Type B pancreatic cell (in vitro differentiated cells): ENCODE measurements at regions not wholly inside any gene's neighbourhood (a gene's known extent, or its start where the extent isn't known, plus 50 kb on each side); places are given as distances from the start of the nearest gene placed in this dataset.
A peak's percentile ranks its signal among the peaks of the same experiment; 100 is the strongest.
"Not testable (repeated sequence)": the region's sequence is repeated elsewhere in the genome, so short reads cannot be mapped to it uniquely, and the experiment has no call there.

Source experiments
- DNase-seq: peaks from one replicate; pipeline ENCODE4 v3.0.0; 2021; ENCODE audit warnings: mixed read lengths; ENCODE audit not compliant: unreplicated experiment; ENCODE audit errors: extremely low spot score
- H3K27ac Mint-ChIP-seq: 2 replicates; pipeline ENCODE4 v1.8.0; 2021; ENCODE audit warnings: mild to moderate bottlenecking, mixed read lengths
- H3K27me3 Mint-ChIP-seq: 2 replicates; pipeline ENCODE4 v1.8.0; 2021; ENCODE audit warnings: mixed read lengths
- H3K36me3 Mint-ChIP-seq: 2 replicates; pipeline ENCODE4 v1.8.0; 2021; ENCODE audit warnings: mixed read lengths
- H3K4me1 Mint-ChIP-seq: one replicate; pipeline ENCODE4 v1.8.0; 2021; ENCODE audit warnings: mixed read lengths; ENCODE audit not compliant: unreplicated experiment
- H3K4me3 Mint-ChIP-seq: 2 replicates; pipeline ENCODE4 v1.8.0; 2021; ENCODE audit warnings: mild to moderate bottlenecking, mixed read lengths
- H3K9me3 Mint-ChIP-seq: 2 replicates; pipeline ENCODE4 v1.8.0; 2021; ENCODE audit warnings: mixed read lengths
- TF ChIP-seq, protein P1 (sequence below): fragments of 200-600 bp; sonication (generic); conservative IDR thresholded peaks from 2 replicates; pipeline ENCODE4 v1.5.0; 2021; ENCODE audit warnings: antibody characterized with exemption, mild to moderate bottlenecking

GRCh38 chr5:92222449-92222848 lies 839.3 kb upstream of the ARRDC3 start:
- TF ChIP-seq, protein P1, sequence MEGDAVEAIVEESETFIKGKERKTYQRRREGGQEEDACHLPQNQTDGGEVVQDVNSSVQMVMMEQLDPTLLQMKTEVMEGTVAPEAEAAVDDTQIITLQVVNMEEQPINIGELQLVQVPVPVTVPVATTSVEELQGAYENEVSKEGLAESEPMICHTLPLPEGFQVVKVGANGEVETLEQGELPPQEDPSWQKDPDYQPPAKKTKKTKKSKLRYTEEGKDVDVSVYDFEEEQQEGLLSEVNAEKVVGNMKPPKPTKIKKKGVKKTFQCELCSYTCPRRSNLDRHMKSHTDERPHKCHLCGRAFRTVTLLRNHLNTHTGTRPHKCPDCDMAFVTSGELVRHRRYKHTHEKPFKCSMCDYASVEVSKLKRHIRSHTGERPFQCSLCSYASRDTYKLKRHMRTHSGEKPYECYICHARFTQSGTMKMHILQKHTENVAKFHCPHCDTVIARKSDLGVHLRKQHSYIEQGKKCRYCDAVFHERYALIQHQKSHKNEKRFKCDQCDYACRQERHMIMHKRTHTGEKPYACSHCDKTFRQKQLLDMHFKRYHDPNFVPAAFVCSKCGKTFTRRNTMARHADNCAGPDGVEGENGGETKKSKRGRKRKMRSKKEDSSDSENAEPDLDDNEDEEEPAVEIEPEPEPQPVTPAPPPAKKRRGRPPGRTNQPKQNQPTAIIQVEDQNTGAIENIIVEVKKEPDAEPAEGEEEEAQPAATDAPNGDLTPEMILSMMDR: peak; percentile 18
- Mint-ChIP-seq H3K9me3 (no peaks in the 10 kb centered on the region), H3K36me3 (no peaks in the 10 kb centered on the region), H3K27me3 (no peaks in the 10 kb centered on the region), H3K4me3 (no peak overlapping the region), H3K27ac (no peak overlapping the region), H3K4me1 (no peaks in the 10 kb centered on the region)
- no peak for DNase-seq

GRCh38 chr5:92216852-92217251 lies 833.7 kb upstream of the ARRDC3 start:
- not testable (repeated sequence) for H3K27me3 Mint-ChIP-seq, H3K36me3 Mint-ChIP-seq, H3K4me1 Mint-ChIP-seq, DNase-seq, H3K4me3 Mint-ChIP-seq, H3K27ac Mint-ChIP-seq, H3K9me3 Mint-ChIP-seq

DNA sequence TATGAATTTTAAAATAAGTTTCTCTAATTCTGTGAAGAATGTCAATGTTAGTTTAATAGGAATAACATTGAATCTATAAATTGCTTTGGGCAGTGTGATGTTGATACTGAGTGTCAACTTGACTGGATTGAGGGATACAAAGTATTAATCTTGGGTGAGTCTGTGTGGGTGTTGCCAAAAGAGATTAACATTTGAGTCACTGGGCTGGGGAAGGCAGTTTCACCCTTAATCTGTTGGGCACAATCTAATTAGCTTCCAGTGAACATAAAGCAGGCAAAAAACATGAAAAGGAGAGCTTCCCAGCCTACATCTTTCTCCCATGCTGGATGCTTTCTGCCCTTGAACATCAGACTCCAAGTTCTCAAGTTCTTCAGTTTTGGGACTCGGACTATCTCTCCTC lies 832.0 kb upstream of the ARRDC3 start:
- Mint-ChIP-seq H3K27ac (no peak overlapping the region), H3K4me3 (no peak overlapping the region), H3K9me3 (peaks cover 6% of the 10 kb centered on the region), H3K36me3 (no peaks in the 10 kb centered on the region), H3K4me1 (no peaks in the 10 kb centered on the region), H3K27me3 (no peaks in the 10 kb centered on the region)
- TF ChIP-seq, protein P1: no peak
- DNase-seq: no peak

- Mint-ChIP-seq H3K27ac (no peak overlapping the region), H3K36me3 (no peaks in the 10 kb centered on the region), H3K4me1 (no peaks in the 10 kb centered on the region), H3K4me3 (no peak overlapping the region), H3K27me3 (peaks cover 3% of the 10 kb centered on the region), H3K9me3 (peaks cover 11% of the 10 kb centered on the region)
- DNase-seq: no peak
- TF ChIP-seq, protein P1: no peak
Observed at GRCh38 chr5:92208265-92208664, 825.1 kb upstream of the ARRDC3 start.

GRCh38 chr5:92207151-92207550 lies 824.0 kb upstream of the ARRDC3 start:
- no peak for DNase-seq
- TF ChIP-seq, protein P1: no peak
- Mint-ChIP-seq H3K9me3 (peaks cover 7% of the 10 kb centered on the region), H3K27me3 (peaks cover 3% of the 10 kb centered on the region), H3K27ac (no peak overlapping the region), H3K36me3 (no peaks in the 10 kb centered on the region), H3K4me3 (peak overlapping the region; percentile 6), H3K4me1 (no peaks in the 10 kb centered on the region)

- Mint-ChIP-seq H3K9me3 (peaks cover 4% of the 10 kb centered on the region), H3K27ac (no peak overlapping the region), H3K4me3 (no peak overlapping the region), H3K27me3 (peaks cover 3% of the 10 kb centered on the region), H3K4me1 (no peaks in the 10 kb centered on the region), H3K36me3 (no peaks in the 10 kb centered on the region)
- TF ChIP-seq, protein P1: no peak
- DNase-seq: no peak
Observed at GRCh38 chr5:92206681-92207080, 823.6 kb upstream of the ARRDC3 start.

GRCh38 chr5:92199035-92199434 lies 815.9 kb upstream of the ARRDC3 start:
- not testable (repeated sequence) for H3K9me3 Mint-ChIP-seq, H3K36me3 Mint-ChIP-seq, H3K27me3 Mint-ChIP-seq, DNase-seq, H3K27ac Mint-ChIP-seq, H3K4me3 Mint-ChIP-seq, H3K4me1 Mint-ChIP-seq
